ENCODE measurements at regions not wholly inside any gene's neighbourhood (a gene's known extent, or its start where the extent isn't known, plus 50 kb on each side); places are given as distances from the start of the nearest gene placed in this dataset.

- TF ChIP-seq POLR2AphosphoS5 (IDR thresholded peaks at IDR 0.05; ENCODE audit: low read depth, low read length), result no peak
- no peak for TF ChIP-seq POLR2A (IDR thresholded peaks at IDR 0.05; ENCODE audit: low read depth, low read length)
These were observed 176.8 kb upstream of the TRPC5 start for GRCh38 chrX:112259375-112259774.

Data from GM12891 (cell line).